Large intestine (tissue), 3 donors: ENCODE measurements at regions not wholly inside any gene's neighbourhood (a gene's known extent, or its start where the extent isn't known, plus 50 kb on each side); places are given as distances from the start of the nearest gene placed in this dataset.
"Not testable (repeated sequence)": the region's sequence is repeated elsewhere in the genome, so short reads cannot be mapped to it uniquely, and the experiment has no call there.

ENCODE experiments used
- DNase-seq, 2 donors: peaks; one replicate each; pipeline versions ENCODE4 v3.0.0 to v3.0.0-alpha.2; 2013
- H3K27ac ChIP-seq: one replicate; pipeline ENCODE4 v1.5.1; 2013; ENCODE audit warnings: low read length
- H3K27me3 ChIP-seq: 2 replicates; pipeline ENCODE4 v1.6.1; 2013; ENCODE audit warnings: low read length; ENCODE audit not compliant: control insufficient read depth, insufficient read depth
- H3K36me3 ChIP-seq: 2 replicates; pipeline ENCODE4 v1.6.1; 2013; ENCODE audit warnings: low read length; ENCODE audit not compliant: control insufficient read depth, insufficient read depth
- H3K4me1 ChIP-seq: one replicate; pipeline ENCODE4 v1.6.1; 2013; ENCODE audit warnings: low read length; ENCODE audit not compliant: control insufficient read depth, insufficient read depth
- H3K4me3 ChIP-seq: one replicate; pipeline ENCODE4 v1.5.1; 2013; ENCODE audit warnings: low read length
- H3K9me3 ChIP-seq: one replicate; pipeline ENCODE4 v1.6.1; 2013; ENCODE audit warnings: mild to moderate bottlenecking, low read depth, low read length, moderate library complexity; ENCODE audit not compliant: control insufficient read depth
- WGBS: methylation state at CpG from one replicate; pipeline ENCODE4 v1.1.5; 2013; ENCODE audit warnings: low lambda C conversion rate; ENCODE audit not compliant: insufficient coverage; 5-methylcytosine and 5-hydroxymethylcytosine counted together

GRCh38 chr4:163688856-163689255, 194.4 kb downstream of the TMA16 start:
- H3K9me3 ChIP-seq: no peaks in the 10 kb centered on the region
- no peaks in the 10 kb centered on the region for H3K27me3 ChIP-seq
- H3K27ac ChIP-seq: no peak overlapping the region
- no peaks in the 10 kb centered on the region for H3K36me3 ChIP-seq
- no peak overlapping the region for H3K4me3 ChIP-seq
- DNase-seq: no peak
- no peaks in the 10 kb centered on the region for H3K4me1 ChIP-seq

- Histone ChIP-seq H3K9me3 (no peaks in the 10 kb centered on the region), H3K27me3 (no peaks in the 10 kb centered on the region), H3K4me1 (no peaks in the 10 kb centered on the region), H3K27ac (no peak overlapping the region), H3K4me3 (no peak overlapping the region), H3K36me3 (no peaks in the 10 kb centered on the region)
- no peak for DNase-seq
Measured at GRCh38 chr4:163693211-163693610, 198.7 kb downstream of the TMA16 start.

- no peaks in the 10 kb centered on the region for H3K4me1 ChIP-seq
- H3K27ac ChIP-seq: no peak overlapping the region
- no peaks in the 10 kb centered on the region for H3K36me3 ChIP-seq
- H3K4me3 ChIP-seq: no peak overlapping the region
- H3K27me3 ChIP-seq: no peaks in the 10 kb centered on the region
- no peak for DNase-seq
- no peaks in the 10 kb centered on the region for H3K9me3 ChIP-seq
- WGBS: 83% methylated on average over 2 of the region's 4 CpGs
Measured at GRCh38 chr4:163693776-163694175, 199.3 kb downstream of the TMA16 start.

DNA sequence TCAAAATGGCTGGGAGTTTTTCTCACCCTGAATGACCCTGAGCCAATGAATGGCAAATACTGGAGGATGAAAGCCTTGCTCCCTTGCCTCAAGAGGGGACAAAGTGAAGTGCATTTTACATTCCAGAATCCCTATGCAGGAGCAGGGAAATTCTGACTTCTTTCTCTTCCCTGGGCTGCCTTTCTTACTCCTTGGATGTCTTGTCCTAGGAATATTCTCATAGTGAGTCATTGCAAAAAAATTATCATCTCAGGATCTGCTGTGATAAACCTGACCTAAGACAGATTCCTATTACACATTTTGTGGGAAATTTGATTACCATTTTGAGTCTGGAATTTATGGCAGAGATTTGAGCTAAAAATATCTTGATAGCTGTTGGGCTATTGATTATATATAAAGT, 199.9 kb downstream of the TMA16 start:
- no peaks in the 10 kb centered on the region for H3K9me3 ChIP-seq
- no peaks in the 10 kb centered on the region for H3K27me3 ChIP-seq
- H3K4me1 ChIP-seq: no peaks in the 10 kb centered on the region
- DNase-seq: no peak
- H3K4me3 ChIP-seq: no peak overlapping the region
- H3K27ac ChIP-seq: no peak overlapping the region
- no peaks in the 10 kb centered on the region for H3K36me3 ChIP-seq

GRCh38 chr4:163697121-163697520, 202.6 kb downstream of the TMA16 start:
- Histone ChIP-seq H3K9me3 (no peaks in the 10 kb centered on the region), H3K4me3 (no peak overlapping the region), H3K4me1 (no peaks in the 10 kb centered on the region), H3K36me3 (no peaks in the 10 kb centered on the region), H3K27me3 (no peaks in the 10 kb centered on the region), H3K27ac (no peak overlapping the region)
- no CpG with 5 or more reads among the region's 3 CpGs for WGBS
- DNase-seq: no peak

DNA sequence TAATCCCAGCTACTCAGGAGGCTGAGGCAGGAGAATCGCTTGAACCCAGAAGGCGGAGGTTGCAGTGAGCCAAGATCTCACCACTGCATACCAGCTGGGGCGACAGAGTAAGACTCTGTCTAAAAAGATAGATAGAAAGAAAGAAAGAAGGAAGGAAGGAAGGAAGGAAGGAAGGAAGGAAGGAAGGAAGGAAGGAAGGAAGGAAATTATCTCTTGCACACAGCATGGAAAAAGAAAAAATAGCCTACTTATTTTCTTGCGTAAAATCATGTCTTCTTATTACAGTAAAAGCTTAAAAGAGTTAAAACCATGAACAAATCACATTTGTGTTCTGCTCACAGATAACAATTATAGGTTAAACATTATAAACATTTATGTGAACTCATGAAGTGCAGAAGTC, 205.9 kb downstream of the TMA16 start:
- 100% methylated on average over 1 of the region's 4 CpGs for WGBS
- not testable (repeated sequence) for H3K9me3 ChIP-seq, H3K4me3 ChIP-seq, H3K27ac ChIP-seq, H3K4me1 ChIP-seq, H3K27me3 ChIP-seq, DNase-seq, H3K36me3 ChIP-seq

- Histone ChIP-seq H3K27ac (no peak overlapping the region), H3K9me3 (no peaks in the 10 kb centered on the region), H3K36me3 (no peaks in the 10 kb centered on the region), H3K4me3 (no peak overlapping the region), H3K27me3 (no peaks in the 10 kb centered on the region), H3K4me1 (no peaks in the 10 kb centered on the region)
- peak in 1 of 2 donors; percentile 4 for DNase-seq
- WGBS: no CpG with 5 or more reads among the region's 5 CpGs
Measured at GRCh38 chr4:163701916-163702315, 207.4 kb downstream of the TMA16 start.

GRCh38 chr4:163702736-163703135, 208.2 kb downstream of the TMA16 start:
- no peak overlapping the region for H3K27ac ChIP-seq
- WGBS: no CpG with 5 or more reads among the region's 4 CpGs
- no peak for DNase-seq
- no peaks in the 10 kb centered on the region for H3K4me1 ChIP-seq
- H3K27me3 ChIP-seq: no peaks in the 10 kb centered on the region
- no peak overlapping the region for H3K4me3 ChIP-seq
- no peaks in the 10 kb centered on the region for H3K36me3 ChIP-seq
- no peaks in the 10 kb centered on the region for H3K9me3 ChIP-seq

GRCh38 chr4:163703251-163703650, 208.8 kb downstream of the TMA16 start:
- WGBS: no CpG with 5 or more reads among the region's 1 CpG
- Histone ChIP-seq H3K4me3 (no peak overlapping the region), H3K27me3 (no peaks in the 10 kb centered on the region), H3K9me3 (no peaks in the 10 kb centered on the region), H3K27ac (no peak overlapping the region), H3K4me1 (no peaks in the 10 kb centered on the region), H3K36me3 (no peaks in the 10 kb centered on the region)
- no peak for DNase-seq

GRCh38 chr4:163707873-163708272, 213.4 kb downstream of the TMA16 start:
- no peaks in the 10 kb centered on the region for H3K4me1 ChIP-seq
- H3K36me3 ChIP-seq: no peaks in the 10 kb centered on the region
- no peak overlapping the region for H3K4me3 ChIP-seq

DNA sequence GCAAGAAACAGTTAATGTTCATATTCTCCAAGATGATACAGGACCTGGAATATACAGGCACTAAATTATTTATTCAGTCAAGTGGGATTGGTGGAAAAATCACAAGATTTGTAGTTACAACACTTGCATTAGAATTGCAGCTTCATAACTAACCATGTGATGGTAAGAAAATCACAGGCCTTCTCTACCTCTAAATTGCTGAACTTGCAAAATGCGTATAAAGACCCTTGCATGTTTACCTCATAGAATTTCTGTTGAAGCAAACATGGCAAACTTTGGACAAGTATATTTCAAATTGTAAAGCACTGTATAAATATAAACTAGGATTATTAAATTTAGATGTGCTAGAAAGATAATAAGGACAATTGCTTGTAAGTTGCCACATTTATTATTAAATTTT, 215.1 kb downstream of the TMA16 start:
- DNase-seq: no peak
- Histone ChIP-seq H3K9me3 (no peaks in the 10 kb centered on the region), H3K36me3 (no peaks in the 10 kb centered on the region), H3K4me3 (no peak overlapping the region), H3K27me3 (no peaks in the 10 kb centered on the region), H3K27ac (no peak overlapping the region), H3K4me1 (no peaks in the 10 kb centered on the region)
- WGBS: no CpG with 5 or more reads among the region's 1 CpG

More at GRCh38 chr4:163707873-163708272, 213.4 kb downstream of the TMA16 start:
- Histone ChIP-seq H3K27ac (no peak overlapping the region), H3K9me3 (no peaks in the 10 kb centered on the region), H3K27me3 (no peaks in the 10 kb centered on the region)
- no peak for DNase-seq

DNA sequence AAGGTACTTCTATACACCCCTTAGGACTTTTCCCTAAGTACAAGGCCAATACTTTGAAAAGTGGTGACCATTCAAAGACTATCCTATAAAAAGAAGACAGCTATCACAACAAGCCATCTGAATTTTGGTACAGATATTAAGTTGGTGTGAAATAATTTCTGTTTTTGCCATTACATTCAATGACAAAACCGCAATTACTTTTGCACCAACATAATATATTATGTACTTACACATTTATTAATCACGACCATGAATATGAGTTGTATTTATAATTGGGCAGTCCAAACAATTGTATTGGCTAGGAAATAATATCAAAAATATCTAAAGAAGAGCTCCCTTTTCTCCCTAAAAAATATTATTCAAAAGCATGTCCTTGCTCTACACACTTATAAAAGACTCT, 215.7 kb downstream of the TMA16 start:
- no peaks in the 10 kb centered on the region for H3K27me3 ChIP-seq
- no peak overlapping the region for H3K4me3 ChIP-seq
- WGBS: 94% methylated on average over 2 of the region's 2 CpGs
- DNase-seq: no peak
- H3K27ac ChIP-seq: no peak overlapping the region
- no peaks in the 10 kb centered on the region for H3K36me3 ChIP-seq
- H3K4me1 ChIP-seq: no peaks in the 10 kb centered on the region
- H3K9me3 ChIP-seq: no peaks in the 10 kb centered on the region
